Fibroblast of lung (primary cell): ENCODE measurements at regions not wholly inside any gene's neighbourhood (a gene's known extent, or its start where the extent isn't known, plus 50 kb on each side); places are given as distances from the start of the nearest gene placed in this dataset.

Experiments
- DNase-seq, 2 donors: peaks; one replicate each; pipeline versions ENCODE4 v3.0.0 to v3.0.0-alpha.2; 2010; ENCODE audit warnings: low read depth in 2 of 2
- H2AFZ ChIP-seq: 2 replicates; pipeline ENCODE4 v1.5.1; 2012; ENCODE audit warnings: low read length, control low read depth, inconsistent platforms
- H3K27ac ChIP-seq: 2 replicates; pipeline ENCODE4 v1.5.1; 2011; ENCODE audit warnings: low read length, control low read depth; ENCODE audit not compliant: insufficient read depth
- H3K27me3 ChIP-seq: 2 replicates; pipeline ENCODE4 v1.5.1; 2011; ENCODE audit warnings: mild to moderate bottlenecking, low read length; ENCODE audit not compliant: control insufficient read depth, insufficient read depth
- H3K36me3 ChIP-seq: 2 replicates; pipeline ENCODE4 v1.5.1; 2011; ENCODE audit warnings: low read length; ENCODE audit not compliant: control insufficient read depth, insufficient read depth
- H3K4me1 ChIP-seq: 2 replicates; pipeline ENCODE4 v1.5.1; 2011; ENCODE audit warnings: low read length; ENCODE audit not compliant: control insufficient read depth, insufficient read depth; ENCODE audit errors: extremely low read depth
- H3K4me2 ChIP-seq: 2 replicates; pipeline ENCODE4 v1.5.1; 2011; ENCODE audit warnings: low read length, control low read depth; ENCODE audit not compliant: insufficient read depth; ENCODE audit errors: extremely low read depth
- H3K4me3 ChIP-seq, 4 experiments: fragments of 200-600 bp in 1 of 4; sonication (generic) in 1 of 4; replicated peaks in 1 of 4; 2 replicates each; pipeline ENCODE4 v1.5.1; 2011 to 2016; ENCODE audit warnings: low read length in 4 of 4, low read depth in 3 of 4, mild to moderate bottlenecking in 3 of 4, control low read depth in 2 of 4, inconsistent platforms in 1 of 4, mixed read lengths in 1 of 4; ENCODE audit not compliant: insufficient read depth in 1 of 4; ENCODE audit errors: control extremely low read depth in 1 of 4
- H3K79me2 ChIP-seq: 2 replicates; pipeline ENCODE4 v1.5.1; 2012; ENCODE audit warnings: mild to moderate bottlenecking, low read length, inconsistent platforms; ENCODE audit not compliant: control insufficient read depth, insufficient read depth
- H3K9ac ChIP-seq: 2 replicates; pipeline ENCODE4 v1.5.1; 2011; ENCODE audit warnings: mild to moderate bottlenecking, low read length, control low read depth; ENCODE audit not compliant: insufficient read depth
- H3K9me3 ChIP-seq: 2 replicates; pipeline ENCODE4 v1.5.1; 2012; ENCODE audit warnings: low read depth, low read length; ENCODE audit not compliant: control insufficient read depth, insufficient read depth
- H4K20me1 ChIP-seq: 2 replicates; pipeline ENCODE4 v1.5.1; 2011; ENCODE audit warnings: low read length; ENCODE audit not compliant: control insufficient read depth, insufficient read depth; ENCODE audit errors: extremely low read depth
- EZH2 ChIP-seq: IDR thresholded peaks from 2 replicates; pipeline ENCODE4 v1.5.1; 2012; ENCODE audit warnings: low read length, control low read depth, mild to moderate bottlenecking; ENCODE audit errors: missing control alignments
- TF ChIP-seq, protein P1 (sequence below), 2 donors: IDR thresholded peaks in 1 of 2; conservative IDR thresholded peaks in 1 of 2; 1 replicate in 1 of 2; 2 replicates in 1 of 2; pipeline ENCODE4 v1.5.1; 2011 to 2012; ENCODE audit warnings: low read length in 2 of 2, control low read depth in 1 of 2, inconsistent platforms in 1 of 2, low read depth in 1 of 2, mild to moderate bottlenecking in 1 of 2

DNA sequence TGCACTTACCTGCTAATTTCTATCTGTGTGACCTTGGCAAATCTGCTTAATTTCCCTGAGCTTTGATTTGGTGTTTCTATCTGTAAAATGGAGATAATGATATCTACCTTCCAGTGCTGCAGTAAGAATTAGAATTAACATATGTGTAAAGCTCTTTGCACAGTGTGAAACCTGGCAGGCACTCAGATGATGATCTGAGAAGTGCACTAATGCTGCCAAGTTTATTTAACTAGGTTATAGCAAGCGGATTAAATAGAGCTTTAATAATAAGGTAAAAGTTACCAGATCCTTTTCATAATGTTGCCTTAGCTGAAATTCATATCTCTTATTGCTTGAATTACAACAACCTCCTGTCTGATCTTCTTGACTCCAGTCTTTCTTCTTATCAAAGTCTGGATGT is 315.3 kb upstream of the CD180 start:
- Histone ChIP-seq H3K36me3 (no peaks in the 10 kb centered on the region), H3K4me3 (no peak overlapping the region), H3K9ac (no peak overlapping the region), H2AFZ (no peak overlapping the region), H3K4me2 (no peak overlapping the region), H3K9me3 (no peaks in the 10 kb centered on the region), H3K79me2 (no peaks in the 10 kb centered on the region), H3K27me3 (no peaks in the 10 kb centered on the region), H3K27ac (no peak overlapping the region), H3K4me1 (no peaks in the 10 kb centered on the region), H4K20me1 (no peaks in the 10 kb centered on the region)
- no peak for TF ChIP-seq EZH2
- TF ChIP-seq, protein P1, sequence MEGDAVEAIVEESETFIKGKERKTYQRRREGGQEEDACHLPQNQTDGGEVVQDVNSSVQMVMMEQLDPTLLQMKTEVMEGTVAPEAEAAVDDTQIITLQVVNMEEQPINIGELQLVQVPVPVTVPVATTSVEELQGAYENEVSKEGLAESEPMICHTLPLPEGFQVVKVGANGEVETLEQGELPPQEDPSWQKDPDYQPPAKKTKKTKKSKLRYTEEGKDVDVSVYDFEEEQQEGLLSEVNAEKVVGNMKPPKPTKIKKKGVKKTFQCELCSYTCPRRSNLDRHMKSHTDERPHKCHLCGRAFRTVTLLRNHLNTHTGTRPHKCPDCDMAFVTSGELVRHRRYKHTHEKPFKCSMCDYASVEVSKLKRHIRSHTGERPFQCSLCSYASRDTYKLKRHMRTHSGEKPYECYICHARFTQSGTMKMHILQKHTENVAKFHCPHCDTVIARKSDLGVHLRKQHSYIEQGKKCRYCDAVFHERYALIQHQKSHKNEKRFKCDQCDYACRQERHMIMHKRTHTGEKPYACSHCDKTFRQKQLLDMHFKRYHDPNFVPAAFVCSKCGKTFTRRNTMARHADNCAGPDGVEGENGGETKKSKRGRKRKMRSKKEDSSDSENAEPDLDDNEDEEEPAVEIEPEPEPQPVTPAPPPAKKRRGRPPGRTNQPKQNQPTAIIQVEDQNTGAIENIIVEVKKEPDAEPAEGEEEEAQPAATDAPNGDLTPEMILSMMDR (conservative IDR thresholded peaks at IDR 0.05 in 1 of 2, IDR thresholded peaks at IDR 0.05 in 1 of 2; ENCODE audit: low read depth in 1 of 2, low read length in 2 of 2), result no peak
- DNase-seq, result no peak

DNA sequence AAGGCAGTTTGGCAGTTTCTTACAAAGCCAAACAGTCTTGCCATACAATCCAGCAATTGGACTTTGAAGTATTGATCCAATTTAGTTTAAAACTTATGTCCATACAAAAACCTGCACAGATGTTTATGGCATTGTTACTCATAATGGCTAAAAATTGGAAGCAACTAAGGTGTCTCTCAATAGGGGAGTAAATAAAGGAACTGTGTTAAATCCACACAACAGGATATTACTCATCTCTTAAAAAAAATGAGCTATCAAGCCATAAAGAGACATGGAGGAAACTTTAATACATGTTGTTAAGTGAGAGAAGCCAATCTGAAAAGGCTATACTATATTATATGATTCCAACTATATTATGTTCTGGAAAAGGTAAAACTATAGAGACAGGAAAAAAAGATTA is 313.6 kb upstream of the CD180 start:
- Histone ChIP-seq H3K9me3 (no peaks in the 10 kb centered on the region), H4K20me1 (no peaks in the 10 kb centered on the region), H3K36me3 (no peaks in the 10 kb centered on the region), H3K79me2 (no peaks in the 10 kb centered on the region), H2AFZ (no peak overlapping the region), H3K4me1 (no peaks in the 10 kb centered on the region), H3K9ac (no peak overlapping the region), H3K27ac (no peak overlapping the region), H3K4me3 (no peak overlapping the region), H3K27me3 (no peaks in the 10 kb centered on the region), H3K4me2 (no peak overlapping the region)
- DNase-seq, result no peak
- no peak for TF ChIP-seq EZH2
- TF ChIP-seq, protein P1 (conservative IDR thresholded peaks at IDR 0.05 in 1 of 2, IDR thresholded peaks at IDR 0.05 in 1 of 2; ENCODE audit: low read depth in 1 of 2, low read length in 2 of 2), result no peak

DNA sequence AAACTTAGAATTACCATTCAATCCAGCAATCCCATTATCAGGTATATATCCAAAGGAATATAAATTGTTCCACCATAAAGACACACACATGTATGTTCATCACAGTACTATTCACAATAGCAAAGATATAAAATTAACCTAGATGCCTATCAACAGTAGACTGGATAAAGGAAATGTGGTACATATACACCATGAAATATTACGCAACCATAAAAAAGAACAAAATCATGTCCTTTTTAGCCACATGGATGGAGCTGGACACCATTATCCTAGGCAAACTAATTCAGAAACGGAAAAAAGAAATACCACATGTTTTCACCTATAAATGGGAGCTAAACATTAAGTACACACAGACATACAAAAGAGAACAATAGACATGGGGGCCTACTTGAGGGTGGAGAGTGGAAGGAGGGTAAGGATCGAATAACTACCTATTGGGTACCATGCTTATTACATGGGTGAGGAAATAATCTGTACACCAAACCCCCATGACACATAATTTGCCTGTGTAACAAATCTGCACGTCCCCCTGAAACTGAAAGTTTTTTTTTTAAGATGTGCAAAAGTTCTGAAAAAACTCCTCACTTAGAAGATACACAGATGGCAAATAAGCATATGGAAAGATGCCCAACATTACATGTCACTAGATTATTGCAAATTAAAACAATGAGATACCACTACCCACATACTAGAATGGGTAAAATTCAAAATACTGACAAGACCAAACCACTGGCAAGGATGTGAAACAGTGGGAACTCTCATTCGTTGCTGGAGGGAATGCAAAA is 313.0 kb upstream of the CD180 start:
- Histone ChIP-seq H2AFZ (no peak overlapping the region), H3K36me3 (no peaks in the 10 kb centered on the region), H3K4me1 (no peaks in the 10 kb centered on the region), H3K4me2 (no peak overlapping the region), H3K9me3 (no peaks in the 10 kb centered on the region), H3K27ac (no peak overlapping the region), H4K20me1 (no peaks in the 10 kb centered on the region), H3K4me3 (no peak overlapping the region), H3K79me2 (no peaks in the 10 kb centered on the region), H3K27me3 (no peaks in the 10 kb centered on the region), H3K9ac (no peak overlapping the region)
- TF ChIP-seq EZH2, result no peak
- TF ChIP-seq, protein P1 (conservative IDR thresholded peaks at IDR 0.05 in 1 of 2, IDR thresholded peaks at IDR 0.05 in 1 of 2; ENCODE audit: low read depth in 1 of 2, low read length in 2 of 2), result no peak
- no peak for DNase-seq
